Stomach (tissue), 4 donors: ENCODE measurements at regions not wholly inside any gene's neighbourhood (a gene's known extent, or its start where the extent isn't known, plus 50 kb on each side); places are given as distances from the start of the nearest gene placed in this dataset.

ENCODE experiments used
- EP300 ChIP-seq: sonication (generic); formaldehyde crosslinking; IDR thresholded peaks from one replicate; pipeline ENCODE4 v1.6.1; 2017; ENCODE audit warnings: antibody characterized with exemption
- POLR2A ChIP-seq, 4 donors: fragments of 450-650 bp; IDR thresholded peaks; one replicate each; pipeline ENCODE4 v1.6.1; 2016; ENCODE audit warnings: antibody characterized with exemption in 4 of 4, control low read depth in 2 of 4, mild to moderate bottlenecking in 1 of 4, moderate library complexity in 1 of 4
- POLR2AphosphoS5 ChIP-seq, 3 donors: sonication (generic); formaldehyde crosslinking; IDR thresholded peaks; one replicate each; pipeline ENCODE4 v1.6.1; 2016; ENCODE audit warnings: antibody characterized with exemption in 3 of 3
- TF ChIP-seq, protein P1 (sequence below), 7 experiments: fragments of 450-650 bp in 4 of 7; fragments of 200-600 bp in 3 of 7; sonication (generic) in 3 of 7; IDR thresholded peaks; one replicate each; pipeline ENCODE4 v1.5.1; 2016 to 2019; ENCODE audit warnings: antibody characterized with exemption in 7 of 7, control low read depth in 2 of 7, mild to moderate bottlenecking in 1 of 7

- TF ChIP-seq, protein P1, sequence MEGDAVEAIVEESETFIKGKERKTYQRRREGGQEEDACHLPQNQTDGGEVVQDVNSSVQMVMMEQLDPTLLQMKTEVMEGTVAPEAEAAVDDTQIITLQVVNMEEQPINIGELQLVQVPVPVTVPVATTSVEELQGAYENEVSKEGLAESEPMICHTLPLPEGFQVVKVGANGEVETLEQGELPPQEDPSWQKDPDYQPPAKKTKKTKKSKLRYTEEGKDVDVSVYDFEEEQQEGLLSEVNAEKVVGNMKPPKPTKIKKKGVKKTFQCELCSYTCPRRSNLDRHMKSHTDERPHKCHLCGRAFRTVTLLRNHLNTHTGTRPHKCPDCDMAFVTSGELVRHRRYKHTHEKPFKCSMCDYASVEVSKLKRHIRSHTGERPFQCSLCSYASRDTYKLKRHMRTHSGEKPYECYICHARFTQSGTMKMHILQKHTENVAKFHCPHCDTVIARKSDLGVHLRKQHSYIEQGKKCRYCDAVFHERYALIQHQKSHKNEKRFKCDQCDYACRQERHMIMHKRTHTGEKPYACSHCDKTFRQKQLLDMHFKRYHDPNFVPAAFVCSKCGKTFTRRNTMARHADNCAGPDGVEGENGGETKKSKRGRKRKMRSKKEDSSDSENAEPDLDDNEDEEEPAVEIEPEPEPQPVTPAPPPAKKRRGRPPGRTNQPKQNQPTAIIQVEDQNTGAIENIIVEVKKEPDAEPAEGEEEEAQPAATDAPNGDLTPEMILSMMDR (IDR thresholded peaks at IDR 0.05) = no peak
- no peak for TF ChIP-seq POLR2A (IDR thresholded peaks at IDR 0.05)
- TF ChIP-seq POLR2AphosphoS5 (IDR thresholded peaks at IDR 0.05) = no peak
- TF ChIP-seq EP300 = no peak
Observed at GRCh38 chr5:93357686-93358085, 223.3 kb downstream of the NR2F1-AS1 start.
